HFFc6 (cell line): ENCODE measurements at regions not wholly inside any gene's neighbourhood (a gene's known extent, or its start where the extent isn't known, plus 50 kb on each side); places are given as distances from the start of the nearest gene placed in this dataset.

Experiments
- DNase-seq: peaks from one replicate; pipeline ENCODE4 v3.0.0-alpha.2; 2018
- H3K27ac Mint-ChIP-seq: 2 replicates; pipeline ENCODE4 v1.8.0; 2020; ENCODE audit warnings: mild to moderate bottlenecking, mixed read lengths
- H3K27me3 Mint-ChIP-seq: 2 replicates; pipeline ENCODE4 v1.8.0; 2021; ENCODE audit warnings: mild to moderate bottlenecking, moderate library complexity, mixed read lengths; ENCODE audit not compliant: insufficient read depth
- H3K36me3 Mint-ChIP-seq: 2 replicates; pipeline ENCODE4 v1.8.0; 2021; ENCODE audit warnings: low read depth, mixed read lengths
- H3K4me1 Mint-ChIP-seq: 2 replicates; pipeline ENCODE4 v1.8.0; 2020; ENCODE audit warnings: low read depth, mixed read lengths
- H3K4me3 Mint-ChIP-seq: 2 replicates; pipeline ENCODE4 v1.8.0; 2020; ENCODE audit warnings: mild to moderate bottlenecking, moderate library complexity, mixed read lengths
- H3K9me3 Mint-ChIP-seq: 2 replicates; pipeline ENCODE4 v1.8.0; 2020; ENCODE audit warnings: mild to moderate bottlenecking, mixed read lengths
- CTCF ChIP-seq: fragments of 200-600 bp; sonication (generic); IDR thresholded peaks from 2 replicates; pipeline ENCODE4 v1.5.0; 2021; ENCODE audit warnings: antibody characterized with exemption, mild to moderate bottlenecking

GRCh38 chr12:97022536-97023230, 115.6 kb downstream of the NEDD1 start:
- H3K27ac Mint-ChIP-seq = no peak overlapping the region
- no peak for DNase-seq
- no peak overlapping the region for H3K4me3 Mint-ChIP-seq
- no peak for TF ChIP-seq CTCF
- H3K27me3 Mint-ChIP-seq = peaks cover 3% of the 10 kb centered on the region
- no peaks in the 10 kb centered on the region for H3K36me3 Mint-ChIP-seq
- H3K9me3 Mint-ChIP-seq = no peaks in the 10 kb centered on the region
- H3K4me1 Mint-ChIP-seq = no peaks in the 10 kb centered on the region

- no peak overlapping the region for H3K27ac Mint-ChIP-seq
- TF ChIP-seq CTCF = no peak
- H3K9me3 Mint-ChIP-seq = no peaks in the 10 kb centered on the region
- no peaks in the 10 kb centered on the region for H3K4me1 Mint-ChIP-seq
- H3K4me3 Mint-ChIP-seq = no peak overlapping the region
- peaks cover 3% of the 10 kb centered on the region for H3K27me3 Mint-ChIP-seq
- DNase-seq = no peak
- no peaks in the 10 kb centered on the region for H3K36me3 Mint-ChIP-seq
Observed at GRCh38 chr12:97024393-97024792, 117.3 kb downstream of the NEDD1 start.

GRCh38 chr12:97026901-97027300, 119.8 kb downstream of the NEDD1 start:
- Mint-ChIP-seq H3K9me3 (no peaks in the 10 kb centered on the region), H3K4me1 (no peaks in the 10 kb centered on the region), H3K4me3 (no peak overlapping the region), H3K27ac (no peak overlapping the region), H3K27me3 (peaks cover 5% of the 10 kb centered on the region), H3K36me3 (no peaks in the 10 kb centered on the region)
- TF ChIP-seq CTCF = no peak
- no peak for DNase-seq

- no peaks in the 10 kb centered on the region for H3K36me3 Mint-ChIP-seq
- no peak for TF ChIP-seq CTCF
- H3K27me3 Mint-ChIP-seq = peaks cover 5% of the 10 kb centered on the region
- H3K9me3 Mint-ChIP-seq = no peaks in the 10 kb centered on the region
- no peak for DNase-seq
- no peaks in the 10 kb centered on the region for H3K4me1 Mint-ChIP-seq
- H3K27ac Mint-ChIP-seq = no peak overlapping the region
- no peak overlapping the region for H3K4me3 Mint-ChIP-seq
Observed at GRCh38 chr12:97027482-97027881, 120.4 kb downstream of the NEDD1 start.

- Mint-ChIP-seq H3K27ac (no peak overlapping the region), H3K9me3 (no peaks in the 10 kb centered on the region), H3K36me3 (no peaks in the 10 kb centered on the region), H3K4me1 (no peaks in the 10 kb centered on the region), H3K4me3 (no peak overlapping the region), H3K27me3 (no peaks in the 10 kb centered on the region; the same call in none of the 2 replicates)
- no peak for DNase-seq
- no peak for TF ChIP-seq CTCF
Observed at GRCh38 chr12:97038131-97038530, 131.1 kb downstream of the NEDD1 start.

- H3K27me3 Mint-ChIP-seq = no peaks in the 10 kb centered on the region; the same call in none of the 2 replicates
Observed at GRCh38 chr12:97038834-97039233, 131.8 kb downstream of the NEDD1 start.

More at GRCh38 chr12:97038834-97039233, 131.8 kb downstream of the NEDD1 start:
- no peak for TF ChIP-seq CTCF
- Mint-ChIP-seq H3K9me3 (no peaks in the 10 kb centered on the region), H3K27ac (no peak overlapping the region), H3K4me1 (no peaks in the 10 kb centered on the region), H3K4me3 (no peak overlapping the region), H3K36me3 (no peaks in the 10 kb centered on the region)
- no peak for DNase-seq
